HepG2 (cell line): ENCODE measurements at regions not wholly inside any gene's neighbourhood (a gene's known extent, or its start where the extent isn't known, plus 50 kb on each side); places are given as distances from the start of the nearest gene placed in this dataset.
"Not testable (repeated sequence)": the region's sequence is repeated elsewhere in the genome, so short reads cannot be mapped to it uniquely, and the experiment has no call there.

Experiments
- ATAC-seq: fragments of 200-7000 bp; cut with Tn5 transposase; 3 replicates; pipeline ENCODE4 v1.9.1; 2020; ENCODE audit warnings: mild to moderate bottlenecking, moderate library complexity
- BruUV-seq: library from RNA; stranded (reverse); fragments of 400-500 nt; replicated peaks from 2 replicates; lab custom pipeline; 2021; lab: Mats Ljungman, UMichigan
- CTCF ChIA-PET: fragments of 300-600 bp; formaldehyde crosslinking; extraction: SDS; loops from one replicate; lab custom pipeline; 2021; ENCODE audit warnings: low total read pairs, inconsistent platforms, low intra/inter-chr PET ratio; lab: Yijun Ruan, JAX
- POLR2A ChIA-PET: fragments of 350-600 bp; sonication (Branson Sonifier 250); formaldehyde crosslinking; loops from one replicate; lab custom pipeline; 2020; ENCODE audit warnings: antibody characterized with exemption, inconsistent platforms; lab: Yijun Ruan, JAX
- DNase-seq: peaks from one replicate; pipeline ENCODE4 v3.0.0-alpha.2; 2015; ENCODE audit warnings: low spot score
- FAIRE-seq: peaks from 3 replicates; lab custom pipeline; 2011; peaks lifted over from hg19 to GRCh38; lab: Jason Lieb, UNC
- H2AFZ ChIP-seq: one replicate; pipeline ENCODE4 v1.6.1; 2011; ENCODE audit warnings: low read length, inconsistent platforms
- H3K27ac ChIP-seq: fragments of 300-600 bp; 3 replicates; pipeline ENCODE4 v1.8.0; 2011; ENCODE audit warnings: mixed run types, mild to moderate bottlenecking, mixed read lengths, low read length, inconsistent platforms; ENCODE audit not compliant: insufficient read depth; ENCODE audit errors: extremely low read length
- H3K27me3 ChIP-seq, 2 experiments: fragments of 200-600 bp in 1 of 2; 2 replicates in 1 of 2; 3 replicates in 1 of 2; pipeline versions ENCODE4 v1.6.0 to v1.8.0; 2011; ENCODE audit warnings: low read length in 2 of 2, mild to moderate bottlenecking in 2 of 2, moderate library complexity in 2 of 2, inconsistent platforms in 1 of 2; ENCODE audit not compliant: insufficient read depth in 2 of 2, control insufficient read depth in 1 of 2
- H3K36me3 ChIP-seq, 2 experiments: fragments of 200-600 bp in 1 of 2; replicated peaks in 1 of 2; 2 replicates in 1 of 2; 3 replicates in 1 of 2; pipeline versions ENCODE4 v1.5.1 to v1.8.0; 2011; ENCODE audit warnings: low read length in 2 of 2, inconsistent platforms in 1 of 2; ENCODE audit not compliant: insufficient read depth in 2 of 2, control insufficient read depth in 1 of 2
- H3K4me1 ChIP-seq: 2 replicates; pipeline ENCODE4 v1.5.1; 2012; ENCODE audit warnings: low read length, inconsistent platforms; ENCODE audit not compliant: insufficient read depth
- H3K4me2 ChIP-seq: 2 replicates; pipeline ENCODE4 v1.6.0; 2011; ENCODE audit warnings: low read depth, low read length, inconsistent platforms
- H3K4me3 ChIP-seq, 3 experiments: fragments of 200-600 bp in 1 of 3; sonication (generic), shearing (Covaris generic) in 1 of 3; replicated peaks in 1 of 3; 2 replicates each; pipeline ENCODE4 v1.5.1; 2011 to 2016; ENCODE audit warnings: low read length in 3 of 3, inconsistent platforms in 2 of 3, low read depth in 2 of 3, mild to moderate bottlenecking in 2 of 3, control low read depth in 1 of 3, mixed read lengths in 1 of 3; ENCODE audit not compliant: insufficient read depth in 1 of 3
- H3K79me2 ChIP-seq: one replicate; pipeline ENCODE4 v1.6.1; 2011; ENCODE audit warnings: low read length, inconsistent platforms; ENCODE audit not compliant: insufficient read depth
- H3K9ac ChIP-seq: 2 replicates; pipeline ENCODE4 v1.6.0; 2011; ENCODE audit warnings: mild to moderate bottlenecking, low read depth, low read length, inconsistent platforms; ENCODE audit not compliant: insufficient read depth
- H3K9me3 ChIP-seq: 2 replicates; pipeline ENCODE4 v1.5.1; 2012; ENCODE audit warnings: mild to moderate bottlenecking, low read length
- H4K20me1 ChIP-seq: 2 replicates; pipeline ENCODE4 v1.6.0; 2011; ENCODE audit warnings: inconsistent platforms, mild to moderate bottlenecking, low read length, moderate library complexity; ENCODE audit not compliant: insufficient read depth
- MAFK ChIP-seq, 2 experiments: IDR thresholded peaks in 1 of 2; conservative IDR thresholded peaks in 1 of 2; 2 replicates each; pipeline ENCODE4 v1.6.1; 2011; ENCODE audit warnings: improper control_type of control experiment in 2 of 2, low read length in 2 of 2
- STAG1 ChIP-seq: sonication (generic); formaldehyde crosslinking; IDR thresholded peaks from 2 replicates; pipeline ENCODE4 v1.4.0; 2020; ENCODE audit warnings: missing genetic modification reagents
- WGBS: methylation state at CpG from one replicate; pipeline ENCODE4 v1.1.6; 2017; ENCODE audit warnings: low lambda C conversion rate; 5-methylcytosine and 5-hydroxymethylcytosine counted together
- in situ Hi-C: cut with HindIII; loops from 2 replicates; pipeline ENCODE4 v1.10.0; 2017; ENCODE audit warnings: low pct_unique_long_range_greater_than_20kb; ENCODE audit not compliant: extremely low pct_ligation_motif_present
- intact Hi-C: fragments of 100-400 bp; cut with micrococcal nuclease; formaldehyde crosslinking; loops from one replicate; pipeline ENCODE4 v1.10.0; 2022; ENCODE audit not compliant: unreplicated experiment

GRCh38 chr1:121447280-121447923 lies 262.6 kb downstream of the SRGAP2C start:
- H3K9ac ChIP-seq, H3K4me1 ChIP-seq, CTCF ChIA-PET, in situ Hi-C loops, ATAC-seq, H3K79me2 ChIP-seq, H3K36me3 ChIP-seq, BruUV-seq, H4K20me1 ChIP-seq, H2AFZ ChIP-seq, DNase-seq, H3K4me2 ChIP-seq, H3K4me3 ChIP-seq, POLR2A ChIA-PET, H3K27me3 ChIP-seq, H3K27ac ChIP-seq, H3K9me3 ChIP-seq: not testable (repeated sequence)
- peak; percentile 37 for FAIRE-seq
- TF ChIP-seq STAG1 (CRISPR knock-in tag), result peak; percentile 39
- WGBS, result 7% methylated on average over 1 of the region's 1 CpG
- intact Hi-C loops, result loop anchor here (10.0 kb wide), 1 partner anchor 77 kb away; no protein-coding TSS in a partner anchor

- WGBS, result 78% methylated on average over 3 of the region's 3 CpGs
- in situ Hi-C loops, CTCF ChIA-PET, H3K4me3 ChIP-seq, H2AFZ ChIP-seq, POLR2A ChIA-PET, H3K79me2 ChIP-seq, H3K9me3 ChIP-seq, BruUV-seq: not testable (repeated sequence)
- intact Hi-C loops, result loop anchor here (10.0 kb wide), 1 partner anchor 77 kb away; no protein-coding TSS in a partner anchor
- TF ChIP-seq MAFK (conservative IDR thresholded peaks at IDR 0.05 in 1 of 2, IDR thresholded peaks at IDR 0.05 in 1 of 2; ENCODE audit: low read length in 2 of 2), result peak in 1 of 2 experiments; percentile 27; a peak in 1 of 4 replicates
- TF ChIP-seq, all 625 proteins: peak for 1; not testable (repeated sequence) for 624
- FAIRE-seq, ATAC-seq, H3K27ac ChIP-seq, H4K20me1 ChIP-seq, DNase-seq, H3K4me2 ChIP-seq, H3K4me1 ChIP-seq, H3K27me3 ChIP-seq, H3K9ac ChIP-seq, H3K36me3 ChIP-seq: not testable (repeated sequence)
Measured at GRCh38 chr1:121448064-121448463, 263.3 kb downstream of the SRGAP2C start.
